GM23338 (cell line): ENCODE measurements at regions not wholly inside any gene's neighbourhood (a gene's known extent, or its start where the extent isn't known, plus 50 kb on each side); places are given as distances from the start of the nearest gene placed in this dataset.
A peak's percentile ranks its signal among the peaks of the same experiment; 100 is the strongest.

Source experiments
- ATAC-seq: fragments of 200-7000 bp; cut with Tn5 transposase; 3 replicates; pipeline ENCODE4 v1.9.1; 2020
- DNase-seq: peaks from one replicate; pipeline ENCODE4 v3.0.0-alpha.2; 2015; ENCODE audit warnings: low spot score
- H2AFZ ChIP-seq: fragments of 200-600 bp; sonication (generic); 2 replicates; pipeline ENCODE4 v1.8.0; 2016; ENCODE audit warnings: antibody characterized with exemption, mild to moderate bottlenecking, moderate library complexity
- H3F3A ChIP-seq: fragments of 200-600 bp; sonication (generic); replicated peaks from 2 replicates; pipeline ENCODE4 v1.8.0; 2017; ENCODE audit warnings: antibody characterized with exemption, mixed run types, low read depth
- H3K27ac ChIP-seq: fragments of 200-600 bp; sonication (generic); 2 replicates; pipeline ENCODE4 v1.6.1; 2016; ENCODE audit warnings: low read depth
- H3K27me3 ChIP-seq: fragments of 200-600 bp; sonication (generic); 2 replicates; pipeline ENCODE4 v1.8.0; 2016; ENCODE audit warnings: mild to moderate bottlenecking, mixed run types, moderate library complexity; ENCODE audit not compliant: insufficient read depth
- H3K36me3 ChIP-seq: fragments of 200-600 bp; sonication (generic); 2 replicates; pipeline ENCODE4 v1.8.0; 2016; ENCODE audit warnings: mild to moderate bottlenecking; ENCODE audit not compliant: insufficient read depth
- H3K4me1 ChIP-seq: fragments of 200-600 bp; sonication (generic); 2 replicates; pipeline ENCODE4 v1.8.0; 2016; ENCODE audit warnings: mild to moderate bottlenecking, moderate library complexity; ENCODE audit not compliant: insufficient read depth
- H3K4me2 ChIP-seq: fragments of 200-600 bp; sonication (generic); 2 replicates; pipeline ENCODE4 v1.7.1; 2017; ENCODE audit warnings: mixed run types
- H3K4me3 ChIP-seq: fragments of 200-600 bp; sonication (generic); 2 replicates; pipeline ENCODE4 v1.6.1; 2016; ENCODE audit warnings: mixed run types
- H3K79me2 ChIP-seq: fragments of 200-600 bp; sonication (generic); replicated peaks from 2 replicates; pipeline ENCODE4 v1.8.0; 2017; ENCODE audit warnings: mild to moderate bottlenecking; ENCODE audit not compliant: insufficient read depth
- H3K9me2 ChIP-seq: fragments of 200-600 bp; sonication (generic); 2 replicates; pipeline ENCODE4 v1.8.0; 2017; ENCODE audit not compliant: insufficient read depth
- H4K20me1 ChIP-seq: fragments of 200-600 bp; sonication (generic); replicated peaks from 2 replicates; pipeline ENCODE4 v1.8.0; 2017; ENCODE audit warnings: mild to moderate bottlenecking; ENCODE audit not compliant: insufficient read depth
- H3K27ac Mint-ChIP-seq: 2 replicates; pipeline ENCODE4 v1.8.0; 2020; ENCODE audit warnings: inconsistent platforms, mild to moderate bottlenecking, moderate library complexity, mixed read lengths
- H3K27me3 Mint-ChIP-seq: 3 replicates; pipeline ENCODE4 v1.8.0; 2022; ENCODE audit warnings: low read depth, mild to moderate bottlenecking, moderate library complexity, mixed read lengths, inconsistent platforms; ENCODE audit not compliant: insufficient read depth, poor library complexity
- H3K36me3 Mint-ChIP-seq: 3 replicates; pipeline ENCODE4 v1.8.0; 2021; ENCODE audit warnings: low read depth, mild to moderate bottlenecking, inconsistent platforms, moderate library complexity, mixed read lengths
- H3K4me1 Mint-ChIP-seq: 3 replicates; pipeline ENCODE4 v1.8.0; 2020; ENCODE audit warnings: mild to moderate bottlenecking, inconsistent platforms, mixed read lengths
- H3K4me3 Mint-ChIP-seq: 3 replicates; pipeline ENCODE4 v1.8.0; 2021; ENCODE audit warnings: moderate library complexity, mild to moderate bottlenecking, inconsistent platforms, mixed read lengths
- H3K9me3 Mint-ChIP-seq: 3 replicates; pipeline ENCODE4 v1.8.0; 2020; ENCODE audit warnings: moderate library complexity, mild to moderate bottlenecking, inconsistent platforms, mixed read lengths
- CTCF ChIP-seq, 2 experiments: fragments of 200-600 bp in 1 of 2; sonication (generic) in 1 of 2; conservative IDR thresholded peaks; 2 replicates each; pipeline versions ENCODE4 v1.5.1 to v1.6.1; 2016 to 2017; ENCODE audit warnings: antibody characterized with exemption in 2 of 2, low read depth in 2 of 2, mild to moderate bottlenecking in 2 of 2, moderate library complexity in 1 of 2
- REST ChIP-seq: IDR thresholded peaks from one replicate; pipeline ENCODE4 v1.6.1; 2018; ENCODE audit warnings: antibody characterized with exemption; ENCODE audit not compliant: unreplicated experiment
- ZNF462 ChIP-seq: fragments of 250-450 bp; sonication (Bioruptor Pico); IDR thresholded peaks from 2 replicates; pipeline ENCODE4 v1.5.0; 2020; ENCODE audit warnings: mild to moderate bottlenecking, moderate library complexity

GRCh38 chr7:113292105-113292504 is 173.8 kb upstream of the SMIM30 start:
- H3K27me3 Mint-ChIP-seq, result no peaks in the 10 kb centered on the region
- TF ChIP-seq ZNF462 (CRISPR knock-in tag), result no peak
- TF ChIP-seq CTCF (conservative IDR thresholded peaks at IDR 0.05; ENCODE audit: low read depth in 2 of 2), result 0 out of 4 replicates have a peak, but pooled peaks of 1 of the 2 experiments have one; percentile 5
- Histone ChIP-seq H4K20me1 (no peaks in the 10 kb centered on the region), H3K4me2 (no peak overlapping the region), H3K79me2 (no peaks in the 10 kb centered on the region), H3K4me1 (no peaks in the 10 kb centered on the region), H3K27ac (no peak overlapping the region), H3K9me2 (no peaks in the 10 kb centered on the region), H3K27me3 (no peaks in the 10 kb centered on the region), H3K36me3 (no peaks in the 10 kb centered on the region), H2AFZ (no peak overlapping the region; the same call in 1 of the 2 replicates), H3K4me3 (no peak overlapping the region), H3F3A (no peaks in the 10 kb centered on the region)
- DNase-seq, result no peak
- no peaks in the 10 kb centered on the region for H3K4me1 Mint-ChIP-seq
- H3K4me3 Mint-ChIP-seq, result no peak overlapping the region
- H3K27ac Mint-ChIP-seq, result no peak overlapping the region
- H3K9me3 Mint-ChIP-seq, result no peaks in the 10 kb centered on the region
- ATAC-seq, result no peak
- H3K36me3 Mint-ChIP-seq, result no peaks in the 10 kb centered on the region

GRCh38 chr7:113291058-113291457 is 172.7 kb upstream of the SMIM30 start:
- H2AFZ ChIP-seq, result no peak overlapping the region

More at GRCh38 chr7:113291058-113291457, 172.7 kb upstream of the SMIM30 start:
- no peaks in the 10 kb centered on the region for H3K36me3 Mint-ChIP-seq
- no peak overlapping the region for H3K4me2 ChIP-seq
- no peaks in the 10 kb centered on the region for H3K9me2 ChIP-seq
- no peak overlapping the region for H3K4me3 ChIP-seq
- no peaks in the 10 kb centered on the region for H3K27me3 ChIP-seq
- H3K9me3 Mint-ChIP-seq, result no peaks in the 10 kb centered on the region
- H3K27ac Mint-ChIP-seq, result no peak overlapping the region
- H3K4me1 Mint-ChIP-seq, result no peaks in the 10 kb centered on the region
- H3K79me2 ChIP-seq, result no peaks in the 10 kb centered on the region
- H3K4me3 Mint-ChIP-seq, result no peak overlapping the region
- TF ChIP-seq REST, result no peak
- no peaks in the 10 kb centered on the region for H3K4me1 ChIP-seq
- no peaks in the 10 kb centered on the region for H4K20me1 ChIP-seq
- no peaks in the 10 kb centered on the region for H3K36me3 ChIP-seq
- ATAC-seq (no peak), DNase-seq (no peak)
- no peaks in the 10 kb centered on the region for H3F3A ChIP-seq
- no peak overlapping the region for H3K27ac ChIP-seq
- H3K27me3 Mint-ChIP-seq, result no peaks in the 10 kb centered on the region
